ENCODE measurements at regions not wholly inside any gene's neighbourhood (a gene's known extent, or its start where the extent isn't known, plus 50 kb on each side); places are given as distances from the start of the nearest gene placed in this dataset.
"Not testable (repeated sequence)": the region's sequence is repeated elsewhere in the genome, so short reads cannot be mapped to it uniquely, and the experiment has no call there.

DNA sequence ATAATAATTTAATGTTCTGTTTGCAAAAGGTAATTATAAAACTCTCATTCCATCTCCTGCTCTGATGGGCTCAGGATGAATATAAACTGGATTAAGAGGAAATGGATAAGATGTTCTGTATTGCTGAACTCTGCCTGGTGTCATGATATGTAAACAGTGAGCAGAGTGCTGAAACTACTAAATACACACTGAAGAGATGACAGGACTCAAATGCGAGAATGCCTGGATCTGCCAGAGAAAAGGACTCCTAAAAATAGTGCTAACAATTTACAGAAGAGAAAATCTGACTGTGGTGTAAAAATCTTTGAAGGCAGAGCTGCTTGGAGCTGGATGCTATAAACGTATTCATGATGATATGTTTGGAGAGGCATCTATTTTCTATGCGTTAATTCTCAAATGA is 303.2 kb downstream of the RWDD3 start:
- Histone ChIP-seq H3K36me3 (ENCODE audit: control insufficient read depth, insufficient read depth, low read length) (no peaks in the 10 kb centered on the region), H3K27ac (ENCODE audit: insufficient read depth, low read depth, low read length, poor library complexity, severe bottlenecking) (no peak overlapping the region), H3K9me3 (ENCODE audit: control insufficient read depth, low read length) (no peaks in the 10 kb centered on the region), H3K4me3 (ENCODE audit: insufficient read depth, low read depth, low read length) (no peak overlapping the region), H3K4me1 (ENCODE audit: control insufficient read depth, insufficient read depth, low read length) (peaks cover 10% of the 10 kb centered on the region), H3K27me3 (ENCODE audit: control insufficient read depth, insufficient read depth, low read length, poor library complexity, severe bottlenecking) (no peaks in the 10 kb centered on the region)
- 93 to 97% methylated on average over 3 of the region's 3 CpGs for WGBS, 2 experiments

DNA sequence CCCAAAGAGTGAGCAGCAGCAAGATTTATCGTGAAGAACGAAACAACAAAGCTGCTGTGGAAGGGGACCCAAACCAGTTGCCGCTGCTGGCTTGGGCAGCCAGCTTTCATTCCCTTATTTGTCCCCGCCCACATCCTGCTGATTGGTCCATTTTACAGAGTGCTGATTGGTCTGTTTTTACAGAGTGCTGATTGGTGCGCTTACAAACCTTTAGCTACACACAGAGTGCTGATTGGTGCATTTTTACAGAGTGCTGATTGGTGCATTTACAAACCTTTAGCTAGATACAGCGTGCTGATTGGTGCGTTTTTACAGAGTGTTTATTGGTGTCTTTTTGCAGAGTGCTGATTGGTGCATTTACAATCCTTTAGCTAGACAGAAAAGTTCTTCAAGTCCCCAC is 304.2 kb downstream of the RWDD3 start:
- peaks cover 10% of the 10 kb centered on the region for H3K4me1 ChIP-seq (ENCODE audit: control insufficient read depth, insufficient read depth, low read length)
- WGBS, 2 experiments = 93 to 97% methylated on average over 7 of the region's 7 CpGs
- not testable (repeated sequence) for H3K36me3 ChIP-seq (ENCODE audit: control insufficient read depth, insufficient read depth, low read length); H3K4me3 ChIP-seq (ENCODE audit: insufficient read depth, low read depth, low read length); H3K27me3 ChIP-seq (ENCODE audit: control insufficient read depth, insufficient read depth, low read length, poor library complexity, severe bottlenecking); H3K27ac ChIP-seq (ENCODE audit: insufficient read depth, low read depth, low read length, poor library complexity, severe bottlenecking); H3K9me3 ChIP-seq (ENCODE audit: control insufficient read depth, low read length)

DNA sequence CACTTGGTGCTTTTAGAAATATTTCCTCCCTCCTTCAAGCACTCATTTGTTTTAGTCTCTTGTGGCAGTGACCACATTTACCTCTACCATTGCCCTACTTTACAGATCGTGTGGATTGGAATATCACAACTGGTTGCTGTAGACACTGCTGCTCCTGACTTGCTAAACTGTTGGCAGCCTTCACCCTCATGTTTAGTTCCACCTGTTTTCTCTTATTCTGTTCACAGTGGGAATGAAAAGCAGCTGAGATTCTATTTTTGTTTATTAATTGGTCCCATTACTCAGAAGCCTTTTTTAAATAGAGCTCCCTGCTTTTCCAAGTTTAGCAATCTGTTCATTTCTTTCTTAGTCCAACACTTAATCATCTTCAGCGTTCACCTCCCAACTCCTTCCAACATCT is 308.9 kb downstream of the RWDD3 start:
- 98 to 100% methylated on average over 1 to 2 of the region's 2 CpGs for WGBS, 2 experiments
- no peaks in the 10 kb centered on the region for H3K9me3 ChIP-seq (ENCODE audit: control insufficient read depth, low read length)
- no peak overlapping the region for H3K27ac ChIP-seq (ENCODE audit: insufficient read depth, low read depth, low read length, poor library complexity, severe bottlenecking)
- no peak overlapping the region for H3K4me3 ChIP-seq (ENCODE audit: insufficient read depth, low read depth, low read length)
- no peaks in the 10 kb centered on the region for H3K36me3 ChIP-seq (ENCODE audit: control insufficient read depth, insufficient read depth, low read length)
- H3K4me1 ChIP-seq (ENCODE audit: control insufficient read depth, insufficient read depth, low read length) = no peaks in the 10 kb centered on the region
- H3K27me3 ChIP-seq (ENCODE audit: control insufficient read depth, insufficient read depth, low read length, poor library complexity, severe bottlenecking) = no peaks in the 10 kb centered on the region

DNA sequence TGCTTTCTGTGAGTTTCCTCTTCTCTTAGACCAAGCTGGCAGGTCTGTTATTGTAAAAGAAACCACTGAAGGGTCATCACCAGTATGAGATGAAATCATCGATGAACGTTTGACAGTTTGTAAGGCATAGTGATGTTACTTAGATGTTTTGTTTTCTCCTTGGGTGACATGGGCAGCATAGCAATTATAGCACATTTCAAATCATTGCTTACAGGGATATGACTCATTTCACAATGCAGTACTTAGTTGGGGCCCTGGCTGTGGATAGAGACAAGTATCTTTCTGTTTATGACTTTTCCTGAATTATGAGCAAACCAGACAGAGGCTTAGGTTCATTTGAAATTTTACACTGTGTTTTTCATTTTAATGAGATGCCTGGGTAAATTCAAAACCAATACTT is 313.0 kb downstream of the RWDD3 start:
- H3K27ac ChIP-seq (ENCODE audit: insufficient read depth, low read depth, low read length, poor library complexity, severe bottlenecking) = no peak overlapping the region
- no peaks in the 10 kb centered on the region for H3K4me1 ChIP-seq (ENCODE audit: control insufficient read depth, insufficient read depth, low read length)
- H3K9me3 ChIP-seq (ENCODE audit: control insufficient read depth, low read length) = no peaks in the 10 kb centered on the region
- WGBS, 2 experiments = 86 to 92% methylated on average over 2 of the region's 2 CpGs
- H3K27me3 ChIP-seq (ENCODE audit: control insufficient read depth, insufficient read depth, low read length, poor library complexity, severe bottlenecking) = no peaks in the 10 kb centered on the region
- H3K36me3 ChIP-seq (ENCODE audit: control insufficient read depth, insufficient read depth, low read length) = no peaks in the 10 kb centered on the region
- no peak overlapping the region for H3K4me3 ChIP-seq (ENCODE audit: insufficient read depth, low read depth, low read length)

DNA sequence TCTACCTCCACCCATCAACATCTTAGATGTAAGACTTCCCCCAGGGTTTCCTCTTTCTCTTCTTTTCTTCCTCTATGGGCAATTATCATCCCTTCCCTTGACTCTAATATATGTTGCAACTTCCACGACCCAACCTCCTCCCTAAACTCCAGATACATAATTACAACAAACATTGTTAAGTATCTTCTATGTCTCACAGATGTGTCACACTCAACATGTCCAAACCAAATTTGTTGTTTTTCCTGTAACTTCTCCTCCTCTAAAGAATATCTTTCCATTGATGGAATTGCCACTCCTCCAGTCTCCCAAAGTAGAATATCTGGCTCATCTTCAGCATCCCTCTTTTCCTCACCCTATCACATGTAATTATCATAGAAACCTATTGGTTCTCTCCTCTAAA is 314.2 kb downstream of the RWDD3 start:
- 86 to 93% methylated on average over 1 of the region's 1 CpG for WGBS, 2 experiments
- Histone ChIP-seq H3K27me3 (ENCODE audit: control insufficient read depth, insufficient read depth, low read length, poor library complexity, severe bottlenecking) (no peaks in the 10 kb centered on the region), H3K36me3 (ENCODE audit: control insufficient read depth, insufficient read depth, low read length) (no peaks in the 10 kb centered on the region), H3K4me1 (ENCODE audit: control insufficient read depth, insufficient read depth, low read length) (no peaks in the 10 kb centered on the region), H3K4me3 (ENCODE audit: insufficient read depth, low read depth, low read length) (no peak overlapping the region), H3K9me3 (ENCODE audit: control insufficient read depth, low read length) (no peaks in the 10 kb centered on the region), H3K27ac (ENCODE audit: insufficient read depth, low read depth, low read length, poor library complexity, severe bottlenecking) (no peak overlapping the region)

DNA sequence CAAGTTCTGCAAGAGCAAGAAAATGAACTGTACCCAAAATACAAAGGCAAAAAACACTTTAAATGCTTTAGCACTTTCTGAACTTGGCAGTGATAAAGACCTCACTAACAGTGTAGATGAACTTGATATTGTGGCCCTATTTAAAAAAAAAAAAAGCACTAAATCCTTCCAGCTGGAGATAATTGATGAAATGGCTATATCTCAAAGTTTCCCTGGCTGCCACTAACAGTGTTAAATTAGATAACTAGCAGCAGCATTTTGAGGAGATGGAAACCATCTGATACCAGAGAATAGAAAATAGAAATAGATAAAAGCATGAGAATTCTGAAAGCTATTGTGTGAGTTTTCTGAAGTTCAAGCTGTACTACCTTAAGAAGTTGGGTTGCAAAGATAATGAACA is 317.2 kb downstream of the RWDD3 start:
- no peaks in the 10 kb centered on the region for H3K36me3 ChIP-seq (ENCODE audit: control insufficient read depth, insufficient read depth, low read length)
- H3K4me3 ChIP-seq (ENCODE audit: insufficient read depth, low read depth, low read length) = no peak overlapping the region
- H3K27ac ChIP-seq (ENCODE audit: insufficient read depth, low read depth, low read length, poor library complexity, severe bottlenecking) = no peak overlapping the region
- H3K27me3 ChIP-seq (ENCODE audit: control insufficient read depth, insufficient read depth, low read length, poor library complexity, severe bottlenecking) = no peaks in the 10 kb centered on the region
- H3K9me3 ChIP-seq (ENCODE audit: control insufficient read depth, low read length) = no peaks in the 10 kb centered on the region
- no peaks in the 10 kb centered on the region for H3K4me1 ChIP-seq (ENCODE audit: control insufficient read depth, insufficient read depth, low read length)

DNA sequence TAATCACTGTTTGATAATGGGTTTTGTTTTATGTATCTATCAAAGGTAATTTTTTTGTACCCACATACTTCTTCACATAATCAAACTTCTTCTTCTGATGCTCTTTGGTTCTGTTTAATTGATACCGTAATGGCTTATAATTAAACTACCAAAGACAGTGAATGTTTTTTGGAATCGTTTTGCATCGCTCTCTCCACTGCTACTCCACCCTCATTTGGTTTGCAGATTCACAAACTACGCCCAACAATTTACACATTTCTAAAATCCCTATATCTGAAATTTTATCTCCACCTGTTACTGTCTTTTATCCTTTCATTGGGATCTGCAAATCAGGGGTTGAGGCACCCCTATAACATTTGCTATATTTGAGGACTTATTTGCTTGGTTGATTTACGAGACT is 319.6 kb downstream of the RWDD3 start:
- Histone ChIP-seq H3K4me1 (ENCODE audit: control insufficient read depth, insufficient read depth, low read length) (no peaks in the 10 kb centered on the region), H3K27ac (ENCODE audit: insufficient read depth, low read depth, low read length, poor library complexity, severe bottlenecking) (no peak overlapping the region), H3K4me3 (ENCODE audit: insufficient read depth, low read depth, low read length) (no peak overlapping the region), H3K27me3 (ENCODE audit: control insufficient read depth, insufficient read depth, low read length, poor library complexity, severe bottlenecking) (no peaks in the 10 kb centered on the region), H3K9me3 (ENCODE audit: control insufficient read depth, low read length) (no peaks in the 10 kb centered on the region), H3K36me3 (ENCODE audit: control insufficient read depth, insufficient read depth, low read length) (no peaks in the 10 kb centered on the region)
- WGBS, 2 experiments = 91 to 93% methylated on average over 4 to 5 of the region's 5 CpGs

DNA sequence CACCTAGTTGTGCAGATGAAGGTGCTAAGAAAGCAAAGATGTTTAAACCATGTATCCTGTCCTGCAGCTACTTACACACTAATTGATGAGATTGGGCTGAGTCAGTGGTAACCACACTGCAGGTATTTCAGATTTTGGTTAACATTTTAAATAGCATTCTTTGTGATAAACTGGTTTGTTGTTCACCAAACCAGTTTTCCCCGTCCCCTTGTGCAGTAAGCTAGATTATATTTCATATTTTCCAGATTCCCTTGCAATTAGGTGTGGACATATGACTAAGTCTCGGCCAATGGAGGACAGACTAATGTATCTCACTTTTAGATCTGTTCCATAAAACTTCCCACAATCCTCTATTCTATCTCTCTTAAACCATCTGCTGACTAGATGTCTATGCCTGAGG is 320.4 kb downstream of the RWDD3 start:
- no peaks in the 10 kb centered on the region for H3K9me3 ChIP-seq (ENCODE audit: control insufficient read depth, low read length)
- H3K4me3 ChIP-seq (ENCODE audit: insufficient read depth, low read depth, low read length) = no peak overlapping the region
- no peaks in the 10 kb centered on the region for H3K36me3 ChIP-seq (ENCODE audit: control insufficient read depth, insufficient read depth, low read length)
- H3K27me3 ChIP-seq (ENCODE audit: control insufficient read depth, insufficient read depth, low read length, poor library complexity, severe bottlenecking) = no peaks in the 10 kb centered on the region
- no peak overlapping the region for H3K27ac ChIP-seq (ENCODE audit: insufficient read depth, low read depth, low read length, poor library complexity, severe bottlenecking)
- WGBS, 2 experiments = 79 to 100% methylated on average over 1 to 2 of the region's 2 CpGs
- no peaks in the 10 kb centered on the region for H3K4me1 ChIP-seq (ENCODE audit: control insufficient read depth, insufficient read depth, low read length)

DNA sequence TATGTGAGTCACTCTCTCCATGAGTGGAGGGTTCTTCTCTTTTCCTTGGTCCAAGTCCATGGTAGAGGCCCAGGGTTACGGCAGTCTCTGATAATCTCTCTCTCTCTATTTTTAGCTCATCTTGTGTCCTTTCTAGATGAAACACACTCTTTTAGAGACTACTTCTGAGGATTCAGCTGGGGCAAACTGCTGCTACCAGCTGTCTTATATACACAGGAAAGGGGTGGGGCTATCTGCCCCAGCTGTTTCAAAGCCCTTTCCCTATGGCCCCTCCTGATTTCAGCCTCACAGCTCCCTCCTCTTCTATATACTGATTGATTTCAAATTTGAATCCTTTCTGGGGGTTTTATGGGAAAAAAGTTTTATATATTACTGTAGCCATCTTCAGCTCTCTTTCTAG is 324.8 kb downstream of the RWDD3 start:
- no peaks in the 10 kb centered on the region for H3K4me1 ChIP-seq (ENCODE audit: control insufficient read depth, insufficient read depth, low read length)
- no peaks in the 10 kb centered on the region for H3K9me3 ChIP-seq (ENCODE audit: control insufficient read depth, low read length)
- H3K27me3 ChIP-seq (ENCODE audit: control insufficient read depth, insufficient read depth, low read length, poor library complexity, severe bottlenecking) = no peaks in the 10 kb centered on the region
- 93 to 94% methylated on average over 1 of the region's 1 CpG for WGBS, 2 experiments
- H3K27ac ChIP-seq (ENCODE audit: insufficient read depth, low read depth, low read length, poor library complexity, severe bottlenecking) = no peak overlapping the region
- H3K4me3 ChIP-seq (ENCODE audit: insufficient read depth, low read depth, low read length) = no peak overlapping the region
- no peaks in the 10 kb centered on the region for H3K36me3 ChIP-seq (ENCODE audit: control insufficient read depth, insufficient read depth, low read length)

DNA sequence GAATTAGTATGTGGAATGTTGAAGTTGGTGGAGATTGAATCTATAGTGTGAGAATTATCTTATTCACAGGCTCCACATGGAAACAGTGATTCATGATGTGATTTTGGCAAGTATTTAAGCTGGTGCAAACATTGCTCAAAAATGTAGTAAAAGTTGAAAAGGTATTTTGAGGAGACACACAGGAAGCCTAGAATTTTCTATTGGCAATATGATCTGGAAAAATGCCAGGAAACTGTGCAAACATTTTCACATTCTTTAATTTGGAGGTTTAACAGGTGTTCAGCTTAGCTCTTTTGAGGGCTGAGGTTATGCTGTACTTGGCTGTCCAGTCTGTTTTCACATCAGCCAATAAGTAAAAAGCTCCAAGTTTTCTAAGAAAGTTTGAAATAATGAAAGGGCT is 327.3 kb downstream of the RWDD3 start:
- Histone ChIP-seq H3K4me3 (ENCODE audit: insufficient read depth, low read depth, low read length) (no peak overlapping the region), H3K27me3 (ENCODE audit: control insufficient read depth, insufficient read depth, low read length, poor library complexity, severe bottlenecking) (no peaks in the 10 kb centered on the region), H3K9me3 (ENCODE audit: control insufficient read depth, low read length) (no peaks in the 10 kb centered on the region), H3K27ac (ENCODE audit: insufficient read depth, low read depth, low read length, poor library complexity, severe bottlenecking) (no peak overlapping the region), H3K4me1 (ENCODE audit: control insufficient read depth, insufficient read depth, low read length) (no peaks in the 10 kb centered on the region), H3K36me3 (ENCODE audit: control insufficient read depth, insufficient read depth, low read length) (no peaks in the 10 kb centered on the region)

DNA sequence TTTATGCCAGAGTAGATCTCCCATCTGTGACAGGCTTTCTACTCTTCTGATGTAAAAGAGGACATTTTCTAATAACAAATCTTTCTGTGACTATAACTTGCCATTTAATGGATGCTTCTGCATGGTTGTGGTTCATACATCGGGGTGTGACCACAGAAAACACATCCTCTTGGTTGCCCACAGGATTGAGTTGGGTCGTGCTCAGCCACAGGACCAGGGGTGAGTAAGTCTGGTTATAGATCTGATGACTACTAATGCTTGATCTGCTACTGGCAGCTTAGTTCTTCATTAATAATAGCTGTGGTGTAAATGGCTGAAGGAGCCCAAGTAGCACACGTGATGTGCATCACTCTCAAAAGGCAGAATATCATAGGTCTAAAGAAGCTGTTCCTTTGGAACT is 328.2 kb downstream of the RWDD3 start:
- H3K9me3 ChIP-seq (ENCODE audit: control insufficient read depth, low read length) = no peaks in the 10 kb centered on the region
- H3K27me3 ChIP-seq (ENCODE audit: control insufficient read depth, insufficient read depth, low read length, poor library complexity, severe bottlenecking) = no peaks in the 10 kb centered on the region
- H3K36me3 ChIP-seq (ENCODE audit: control insufficient read depth, insufficient read depth, low read length) = no peaks in the 10 kb centered on the region
- H3K4me1 ChIP-seq (ENCODE audit: control insufficient read depth, insufficient read depth, low read length) = no peaks in the 10 kb centered on the region
- no peak overlapping the region for H3K4me3 ChIP-seq (ENCODE audit: insufficient read depth, low read depth, low read length)
- WGBS, 2 experiments = 96 to 98% methylated on average over 3 of the region's 3 CpGs
- no peak overlapping the region for H3K27ac ChIP-seq (ENCODE audit: insufficient read depth, low read depth, low read length, poor library complexity, severe bottlenecking)

All from ectodermal cell (in vitro differentiated cells).